ENCODE measurements at regions not wholly inside any gene's neighbourhood (a gene's known extent, or its start where the extent isn't known, plus 50 kb on each side); places are given as distances from the start of the nearest gene placed in this dataset.

DNA sequence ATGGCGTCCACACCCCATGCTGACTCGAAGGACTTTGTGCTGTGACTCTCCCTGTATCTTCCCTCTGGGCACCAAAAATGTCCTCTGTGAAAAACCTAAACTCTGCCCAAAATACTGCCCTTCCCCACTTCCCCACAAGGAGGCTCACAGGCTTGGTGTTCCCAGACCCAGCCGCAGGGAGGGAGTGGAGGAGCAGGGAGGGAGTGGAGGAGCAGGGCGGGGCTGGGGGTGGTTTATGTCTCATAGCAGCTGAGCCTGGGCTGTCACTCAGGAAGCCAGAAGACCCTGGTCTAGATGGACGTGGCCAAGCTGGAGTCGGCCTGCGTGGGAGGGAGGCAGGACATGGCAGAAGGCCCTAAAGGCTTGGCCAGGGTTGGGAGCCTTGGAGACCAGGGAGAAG, 461.7 kb downstream of the PTPRU start:
- no peak for TF ChIP-seq EZH2 (IDR thresholded peaks at IDR 0.05; ENCODE audit: low read length)
- TF ChIP-seq, protein P1, sequence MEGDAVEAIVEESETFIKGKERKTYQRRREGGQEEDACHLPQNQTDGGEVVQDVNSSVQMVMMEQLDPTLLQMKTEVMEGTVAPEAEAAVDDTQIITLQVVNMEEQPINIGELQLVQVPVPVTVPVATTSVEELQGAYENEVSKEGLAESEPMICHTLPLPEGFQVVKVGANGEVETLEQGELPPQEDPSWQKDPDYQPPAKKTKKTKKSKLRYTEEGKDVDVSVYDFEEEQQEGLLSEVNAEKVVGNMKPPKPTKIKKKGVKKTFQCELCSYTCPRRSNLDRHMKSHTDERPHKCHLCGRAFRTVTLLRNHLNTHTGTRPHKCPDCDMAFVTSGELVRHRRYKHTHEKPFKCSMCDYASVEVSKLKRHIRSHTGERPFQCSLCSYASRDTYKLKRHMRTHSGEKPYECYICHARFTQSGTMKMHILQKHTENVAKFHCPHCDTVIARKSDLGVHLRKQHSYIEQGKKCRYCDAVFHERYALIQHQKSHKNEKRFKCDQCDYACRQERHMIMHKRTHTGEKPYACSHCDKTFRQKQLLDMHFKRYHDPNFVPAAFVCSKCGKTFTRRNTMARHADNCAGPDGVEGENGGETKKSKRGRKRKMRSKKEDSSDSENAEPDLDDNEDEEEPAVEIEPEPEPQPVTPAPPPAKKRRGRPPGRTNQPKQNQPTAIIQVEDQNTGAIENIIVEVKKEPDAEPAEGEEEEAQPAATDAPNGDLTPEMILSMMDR (optimal IDR thresholded peaks at IDR 0.05 in 1 of 3, IDR thresholded peaks at IDR 0.05 in 1 of 3, conservative IDR thresholded peaks at IDR 0.05 in 1 of 3; ENCODE audit: extremely low read depth in 1 of 3, insufficient read depth in 2 of 3, low read length in 3 of 3) = peak; percentile 74 to 81 (median 75)

All from keratinocyte (primary cell).